Cardiac fibroblast (primary cell): ENCODE measurements at regions not wholly inside any gene's neighbourhood (a gene's known extent, or its start where the extent isn't known, plus 50 kb on each side); places are given as distances from the start of the nearest gene placed in this dataset.

Experiments
- DNase-seq, 2 donors: peaks; one replicate each; pipeline versions ENCODE4 v3.0.0 to v3.0.0-alpha.2; 2010; ENCODE audit warnings: low read depth in 2 of 2
- H3K4me3 ChIP-seq, 2 donors: replicated peaks in 1 of 2; 1 replicate in 1 of 2; 2 replicates in 1 of 2; pipeline ENCODE4 v1.5.1; 2011; ENCODE audit warnings: low read depth in 2 of 2, low read length in 2 of 2, mild to moderate bottlenecking in 2 of 2, moderate library complexity in 1 of 2
- TF ChIP-seq, protein P1 (sequence below): IDR thresholded peaks from one replicate; pipeline ENCODE4 v1.5.1; 2011; ENCODE audit warnings: low read depth, mild to moderate bottlenecking, low read length, inconsistent platforms

DNA sequence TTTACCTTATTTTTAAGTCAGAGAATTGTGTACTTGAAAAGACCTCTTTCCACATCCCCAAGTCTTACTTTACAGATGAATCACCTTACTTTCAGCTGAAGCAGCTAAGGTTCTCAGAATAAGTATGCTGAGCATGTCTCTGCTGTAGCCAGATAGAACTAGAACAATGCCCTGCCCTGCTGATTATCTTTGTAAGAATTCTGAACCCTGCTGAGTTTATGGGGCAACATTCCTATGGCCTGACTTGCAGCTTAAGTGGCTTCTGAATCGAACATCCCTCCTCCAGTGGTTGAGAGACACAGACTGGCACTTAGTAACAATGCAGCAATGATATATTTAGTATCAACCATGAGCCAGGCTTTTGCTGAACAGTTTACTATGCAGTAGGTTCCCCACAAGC is 592.0 kb upstream of the WWC1 start:
- DNase-seq = peak; percentile 97 to 99
- H3K4me3 ChIP-seq = no peak overlapping the region
- TF ChIP-seq, protein P1, sequence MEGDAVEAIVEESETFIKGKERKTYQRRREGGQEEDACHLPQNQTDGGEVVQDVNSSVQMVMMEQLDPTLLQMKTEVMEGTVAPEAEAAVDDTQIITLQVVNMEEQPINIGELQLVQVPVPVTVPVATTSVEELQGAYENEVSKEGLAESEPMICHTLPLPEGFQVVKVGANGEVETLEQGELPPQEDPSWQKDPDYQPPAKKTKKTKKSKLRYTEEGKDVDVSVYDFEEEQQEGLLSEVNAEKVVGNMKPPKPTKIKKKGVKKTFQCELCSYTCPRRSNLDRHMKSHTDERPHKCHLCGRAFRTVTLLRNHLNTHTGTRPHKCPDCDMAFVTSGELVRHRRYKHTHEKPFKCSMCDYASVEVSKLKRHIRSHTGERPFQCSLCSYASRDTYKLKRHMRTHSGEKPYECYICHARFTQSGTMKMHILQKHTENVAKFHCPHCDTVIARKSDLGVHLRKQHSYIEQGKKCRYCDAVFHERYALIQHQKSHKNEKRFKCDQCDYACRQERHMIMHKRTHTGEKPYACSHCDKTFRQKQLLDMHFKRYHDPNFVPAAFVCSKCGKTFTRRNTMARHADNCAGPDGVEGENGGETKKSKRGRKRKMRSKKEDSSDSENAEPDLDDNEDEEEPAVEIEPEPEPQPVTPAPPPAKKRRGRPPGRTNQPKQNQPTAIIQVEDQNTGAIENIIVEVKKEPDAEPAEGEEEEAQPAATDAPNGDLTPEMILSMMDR = no peak

DNA sequence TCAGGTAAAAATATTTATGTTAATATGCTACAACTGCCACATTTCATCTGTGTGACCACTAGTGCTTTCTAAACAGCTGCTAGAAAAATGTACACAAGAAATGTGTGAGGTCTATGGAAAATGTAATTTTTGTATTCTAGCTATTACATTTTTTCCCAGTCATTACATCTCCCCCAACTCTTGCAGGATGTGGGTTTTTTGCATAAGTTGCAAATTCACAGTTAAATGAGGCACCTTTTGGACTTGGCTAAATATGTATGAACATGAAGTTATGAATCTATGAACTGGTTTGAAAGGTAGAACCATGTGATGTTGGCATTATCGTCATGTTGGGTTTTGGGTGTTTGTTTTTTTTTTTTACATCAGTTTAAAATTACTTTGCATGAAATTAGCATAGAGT is 590.4 kb upstream of the WWC1 start:
- TF ChIP-seq, protein P1 = no peak
- H3K4me3 ChIP-seq = no peak overlapping the region
- no peak for DNase-seq

DNA sequence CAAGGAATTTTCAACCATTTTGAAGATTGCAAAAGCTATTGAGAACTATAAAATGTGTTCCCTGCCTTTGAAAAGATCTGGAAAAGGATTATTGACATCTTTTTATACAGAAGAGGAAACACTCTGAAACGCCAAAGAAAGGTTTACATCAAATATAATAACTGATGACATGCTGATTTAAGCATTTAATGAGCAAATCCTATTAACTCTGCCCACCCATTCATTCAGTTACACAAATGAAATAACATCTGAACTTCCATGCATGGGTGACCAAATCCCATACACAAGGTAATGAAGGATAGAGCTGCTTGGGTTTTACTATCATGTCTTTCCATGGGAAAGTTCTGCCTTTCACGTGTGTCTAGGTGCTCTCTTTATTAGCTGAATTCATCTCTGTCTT is 589.4 kb upstream of the WWC1 start:
- H3K4me3 ChIP-seq = no peak overlapping the region
- DNase-seq = no peak
- TF ChIP-seq, protein P1 = no peak

DNA sequence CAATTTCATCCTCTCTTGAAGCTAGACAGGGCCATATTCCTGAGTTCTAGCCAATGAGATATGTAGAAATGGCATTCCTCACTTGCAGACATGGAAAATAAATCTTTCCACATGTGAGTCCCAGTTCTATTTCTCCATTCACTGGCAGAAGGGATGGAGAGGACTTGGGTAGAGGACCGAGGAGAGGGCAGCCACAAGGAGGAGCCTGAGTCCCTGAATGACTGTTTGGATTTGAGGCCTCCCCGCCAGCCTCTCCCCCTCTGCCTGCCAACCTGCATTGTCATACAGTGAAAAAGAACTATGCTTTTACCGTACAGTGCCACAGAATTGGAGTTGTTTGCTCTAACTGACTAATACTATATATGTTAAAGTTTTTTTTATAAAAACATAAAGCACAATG is 583.0 kb upstream of the WWC1 start:
- H3K4me3 ChIP-seq = no peak overlapping the region
- no peak for DNase-seq
- TF ChIP-seq, protein P1 = no peak

DNA sequence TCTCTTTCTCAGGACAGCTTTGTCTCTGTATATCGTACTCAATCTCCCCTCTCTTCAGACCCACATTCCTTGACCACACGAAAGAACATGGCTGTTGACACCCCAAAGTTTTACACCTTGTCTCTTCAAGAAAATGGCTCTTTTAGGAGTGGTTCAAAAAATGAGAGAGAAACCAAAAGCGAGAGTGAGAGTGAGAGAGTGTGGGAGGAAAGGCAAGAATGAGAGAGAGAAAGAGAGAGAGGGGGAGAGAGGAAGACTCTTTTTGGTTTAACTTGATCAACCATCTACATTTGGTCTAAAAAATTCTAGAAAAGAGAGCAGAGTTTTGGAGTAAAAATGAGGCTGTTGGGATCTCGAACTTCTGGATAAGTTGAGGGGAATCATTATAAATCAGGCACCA is 581.8 kb upstream of the WWC1 start:
- no peak for DNase-seq
- TF ChIP-seq, protein P1 = no peak
- no peak overlapping the region for H3K4me3 ChIP-seq

DNA sequence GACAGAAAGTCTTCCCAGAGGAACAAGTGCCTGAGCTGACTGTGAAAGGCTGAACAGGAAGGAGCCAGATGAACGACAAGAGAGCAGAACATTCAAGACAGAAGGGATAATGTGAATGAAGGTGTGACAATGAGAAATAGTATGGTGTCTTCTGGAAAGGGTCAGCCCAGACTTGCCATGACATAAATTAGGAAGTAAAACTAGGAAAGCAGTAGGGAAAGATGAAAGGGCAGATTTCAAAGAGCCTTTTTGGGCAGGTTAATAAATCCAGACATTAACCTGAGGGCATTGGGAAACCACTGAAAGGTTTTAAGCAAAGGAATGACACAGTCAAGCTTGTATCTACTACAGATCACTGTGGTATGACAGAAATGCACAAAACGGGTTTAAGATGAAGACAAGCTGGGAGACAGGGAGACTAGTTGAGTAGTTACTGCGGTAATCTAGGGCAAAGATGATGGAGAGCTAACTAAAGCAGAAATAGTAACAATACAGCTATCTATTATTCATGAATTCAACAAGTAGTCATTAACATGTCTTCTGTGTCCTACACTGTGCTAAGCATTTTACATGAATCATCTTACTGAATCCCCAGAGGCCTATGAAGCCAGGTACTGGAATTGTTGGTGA is 580.9 kb upstream of the WWC1 start:
- H3K4me3 ChIP-seq = no peak overlapping the region
- TF ChIP-seq, protein P1 = no peak
- DNase-seq = peak in 1 of 2 donors; percentile 28
